HepG2 (cell line): ENCODE measurements at regions not wholly inside any gene's neighbourhood (a gene's known extent, or its start where the extent isn't known, plus 50 kb on each side); places are given as distances from the start of the nearest gene placed in this dataset.

ENCODE experiments used
- ATAC-seq: fragments of 200-7000 bp; cut with Tn5 transposase; 3 replicates; pipeline ENCODE4 v1.9.1; 2020; ENCODE audit warnings: mild to moderate bottlenecking, moderate library complexity
- BruUV-seq: library from RNA; stranded (reverse); fragments of 400-500 nt; replicated peaks from 2 replicates; lab custom pipeline; 2021; lab: Mats Ljungman, UMichigan
- CTCF ChIA-PET: fragments of 300-600 bp; formaldehyde crosslinking; extraction: SDS; loops from one replicate; lab custom pipeline; 2021; ENCODE audit warnings: low total read pairs, inconsistent platforms, low intra/inter-chr PET ratio; lab: Yijun Ruan, JAX
- POLR2A ChIA-PET: fragments of 350-600 bp; sonication (Branson Sonifier 250); formaldehyde crosslinking; loops from one replicate; lab custom pipeline; 2020; ENCODE audit warnings: antibody characterized with exemption, inconsistent platforms; lab: Yijun Ruan, JAX
- DNase-seq: peaks from one replicate; pipeline ENCODE4 v3.0.0-alpha.2; 2015; ENCODE audit warnings: low spot score
- FAIRE-seq: peaks from 3 replicates; lab custom pipeline; 2011; peaks lifted over from hg19 to GRCh38; lab: Jason Lieb, UNC
- H2AFZ ChIP-seq: one replicate; pipeline ENCODE4 v1.6.1; 2011; ENCODE audit warnings: low read length, inconsistent platforms
- H3K27ac ChIP-seq: fragments of 300-600 bp; 3 replicates; pipeline ENCODE4 v1.8.0; 2011; ENCODE audit warnings: mixed run types, mild to moderate bottlenecking, mixed read lengths, low read length, inconsistent platforms; ENCODE audit not compliant: insufficient read depth; ENCODE audit errors: extremely low read length
- H3K27me3 ChIP-seq, 2 experiments: fragments of 200-600 bp in 1 of 2; 2 replicates in 1 of 2; 3 replicates in 1 of 2; pipeline versions ENCODE4 v1.6.0 to v1.8.0; 2011; ENCODE audit warnings: low read length in 2 of 2, mild to moderate bottlenecking in 2 of 2, moderate library complexity in 2 of 2, inconsistent platforms in 1 of 2; ENCODE audit not compliant: insufficient read depth in 2 of 2, control insufficient read depth in 1 of 2
- H3K36me3 ChIP-seq, 2 experiments: fragments of 200-600 bp in 1 of 2; replicated peaks in 1 of 2; 2 replicates in 1 of 2; 3 replicates in 1 of 2; pipeline versions ENCODE4 v1.5.1 to v1.8.0; 2011; ENCODE audit warnings: low read length in 2 of 2, inconsistent platforms in 1 of 2; ENCODE audit not compliant: insufficient read depth in 2 of 2, control insufficient read depth in 1 of 2
- H3K4me1 ChIP-seq: 2 replicates; pipeline ENCODE4 v1.5.1; 2012; ENCODE audit warnings: low read length, inconsistent platforms; ENCODE audit not compliant: insufficient read depth
- H3K4me2 ChIP-seq: 2 replicates; pipeline ENCODE4 v1.6.0; 2011; ENCODE audit warnings: low read depth, low read length, inconsistent platforms
- H3K4me3 ChIP-seq, 3 experiments: fragments of 200-600 bp in 1 of 3; sonication (generic), shearing (Covaris generic) in 1 of 3; replicated peaks in 1 of 3; 2 replicates each; pipeline ENCODE4 v1.5.1; 2011 to 2016; ENCODE audit warnings: low read length in 3 of 3, inconsistent platforms in 2 of 3, low read depth in 2 of 3, mild to moderate bottlenecking in 2 of 3, control low read depth in 1 of 3, mixed read lengths in 1 of 3; ENCODE audit not compliant: insufficient read depth in 1 of 3
- H3K79me2 ChIP-seq: one replicate; pipeline ENCODE4 v1.6.1; 2011; ENCODE audit warnings: low read length, inconsistent platforms; ENCODE audit not compliant: insufficient read depth
- H3K9ac ChIP-seq: 2 replicates; pipeline ENCODE4 v1.6.0; 2011; ENCODE audit warnings: mild to moderate bottlenecking, low read depth, low read length, inconsistent platforms; ENCODE audit not compliant: insufficient read depth
- H3K9me3 ChIP-seq: 2 replicates; pipeline ENCODE4 v1.5.1; 2012; ENCODE audit warnings: mild to moderate bottlenecking, low read length
- H4K20me1 ChIP-seq: 2 replicates; pipeline ENCODE4 v1.6.0; 2011; ENCODE audit warnings: inconsistent platforms, mild to moderate bottlenecking, low read length, moderate library complexity; ENCODE audit not compliant: insufficient read depth
- AKNA ChIP-seq: sonication (generic); formaldehyde crosslinking; IDR thresholded peaks from 2 replicates; pipeline ENCODE4 v1.4.0; 2020; ENCODE audit warnings: missing genetic modification reagents, borderline replicate concordance
- ARID5B ChIP-seq: IDR thresholded peaks from 2 replicates; pipeline ENCODE4 v1.4.0; 2020; ENCODE audit warnings: mild to moderate bottlenecking, missing genetic modification reagents
- ATF2 ChIP-seq: sonication (generic); formaldehyde crosslinking; IDR thresholded peaks from 2 replicates; pipeline ENCODE4 v1.4.0; 2020; ENCODE audit warnings: missing genetic modification reagents
- NFYC ChIP-seq: IDR thresholded peaks from 2 replicates; pipeline ENCODE4 v1.6.1; 2016; ENCODE audit warnings: missing genetic modification reagents, missing compliant biosample characterization
- PHF21A ChIP-seq: sonication (generic); formaldehyde crosslinking; IDR thresholded peaks from 2 replicates; pipeline ENCODE4 v1.5.0; 2020; ENCODE audit warnings: mild to moderate bottlenecking, missing genetic modification reagents
- SKIL ChIP-seq: sonication (generic); formaldehyde crosslinking; IDR thresholded peaks from 2 replicates; pipeline ENCODE4 v1.8.0; 2022; ENCODE audit warnings: missing genetic modification reagents, mild to moderate bottlenecking, moderate library complexity, borderline replicate concordance
- SOX13 ChIP-seq, 3 experiments: fragments of 450-650 bp in 1 of 3; sonication (generic) in 1 of 3; formaldehyde crosslinking in 1 of 3; IDR thresholded peaks in 2 of 3; conservative IDR thresholded peaks in 1 of 3; 2 replicates each; pipeline versions ENCODE4 v1.5.0 to v1.6.1; 2016 to 2020; ENCODE audit warnings: antibody characterized with exemption in 1 of 3, mild to moderate bottlenecking in 1 of 3, missing compliant biosample characterization in 1 of 3, missing genetic modification reagents in 1 of 3, moderate library complexity in 1 of 3
- ZBTB3 ChIP-seq: sonication (generic); formaldehyde crosslinking; IDR thresholded peaks from 2 replicates; pipeline ENCODE4 v1.4.0; 2020; ENCODE audit warnings: low read depth, mild to moderate bottlenecking, moderate library complexity, missing genetic modification reagents, borderline replicate concordance
- ZNF788 ChIP-seq: sonication (generic); formaldehyde crosslinking; IDR thresholded peaks from 2 replicates; pipeline ENCODE4 v1.5.0; 2020; ENCODE audit warnings: mild to moderate bottlenecking, missing genetic modification reagents, borderline replicate concordance
- WGBS: methylation state at CpG from one replicate; pipeline ENCODE4 v1.1.6; 2017; ENCODE audit warnings: low lambda C conversion rate; 5-methylcytosine and 5-hydroxymethylcytosine counted together
- in situ Hi-C: cut with HindIII; loops from 2 replicates; pipeline ENCODE4 v1.10.0; 2017; ENCODE audit warnings: low pct_unique_long_range_greater_than_20kb; ENCODE audit not compliant: extremely low pct_ligation_motif_present
- intact Hi-C: fragments of 100-400 bp; cut with micrococcal nuclease; formaldehyde crosslinking; loops from one replicate; pipeline ENCODE4 v1.10.0; 2022; ENCODE audit not compliant: unreplicated experiment

- Histone ChIP-seq H3K4me3 (no peak overlapping the region), H3K9me3 (no peaks in the 10 kb centered on the region), H3K4me2 (no peak overlapping the region), H3K79me2 (no peaks in the 10 kb centered on the region), H4K20me1 (no peaks in the 10 kb centered on the region), H3K27ac (no peak overlapping the region), H3K36me3 (no peaks in the 10 kb centered on the region), H3K27me3 (no peaks in the 10 kb centered on the region), H2AFZ (no peak overlapping the region), H3K9ac (no peak overlapping the region), H3K4me1 (no peaks in the 10 kb centered on the region)
- POLR2A ChIA-PET, result no interaction called here
- WGBS, result 9% methylated on average over 5 of the region's 5 CpGs
- in situ Hi-C loops (no loop called here), intact Hi-C loops (no loop called here)
- no peak for FAIRE-seq
- BruUV-seq, result no TSS peak
- DNase-seq, result no peak
- CTCF ChIA-PET, result no interaction called here
- ATAC-seq, result no peak
- TF ChIP-seq SKIL (CRISPR knock-in tag) (no peak), NFYC (CRISPR knock-in tag) (no peak), AKNA (CRISPR knock-in tag) (no peak), PHF21A (CRISPR knock-in tag) (no peak), ZNF788 (CRISPR knock-in tag) (no peak), SOX13 (IDR thresholded peaks at IDR 0.05) (no peak), SOX13 (CRISPR knock-in tag; conservative IDR thresholded peaks at IDR 0.05 in 1 of 2, IDR thresholded peaks at IDR 0.05 in 1 of 2) (no peak), ARID5B (CRISPR knock-in tag) (no peak), ZBTB3 (no peak), ATF2 (CRISPR knock-in tag) (no peak)
These were observed 177.6 kb upstream of the LMNTD1 start for GRCh38 chr12:25730489-25731349.
